Vagina (tissue), 2 donors: ENCODE measurements at regions not wholly inside any gene's neighbourhood (a gene's known extent, or its start where the extent isn't known, plus 50 kb on each side); places are given as distances from the start of the nearest gene placed in this dataset.

Experiments
- POLR2A ChIP-seq, 2 donors: fragments of 450-650 bp; IDR thresholded peaks; one replicate each; pipeline ENCODE4 v1.6.1; 2017; ENCODE audit warnings: antibody characterized with exemption in 2 of 2, mild to moderate bottlenecking in 2 of 2, moderate library complexity in 2 of 2
- TF ChIP-seq, protein P1 (sequence below), 3 experiments: fragments of 450-650 bp in 2 of 3; fragments of 200-600 bp in 1 of 3; sonication (generic) in 1 of 3; IDR thresholded peaks; one replicate each; pipeline ENCODE4 v1.5.1; 2017 to 2019; ENCODE audit warnings: antibody characterized with exemption in 3 of 3, mild to moderate bottlenecking in 2 of 3, moderate library complexity in 2 of 3

- TF ChIP-seq, protein P1, sequence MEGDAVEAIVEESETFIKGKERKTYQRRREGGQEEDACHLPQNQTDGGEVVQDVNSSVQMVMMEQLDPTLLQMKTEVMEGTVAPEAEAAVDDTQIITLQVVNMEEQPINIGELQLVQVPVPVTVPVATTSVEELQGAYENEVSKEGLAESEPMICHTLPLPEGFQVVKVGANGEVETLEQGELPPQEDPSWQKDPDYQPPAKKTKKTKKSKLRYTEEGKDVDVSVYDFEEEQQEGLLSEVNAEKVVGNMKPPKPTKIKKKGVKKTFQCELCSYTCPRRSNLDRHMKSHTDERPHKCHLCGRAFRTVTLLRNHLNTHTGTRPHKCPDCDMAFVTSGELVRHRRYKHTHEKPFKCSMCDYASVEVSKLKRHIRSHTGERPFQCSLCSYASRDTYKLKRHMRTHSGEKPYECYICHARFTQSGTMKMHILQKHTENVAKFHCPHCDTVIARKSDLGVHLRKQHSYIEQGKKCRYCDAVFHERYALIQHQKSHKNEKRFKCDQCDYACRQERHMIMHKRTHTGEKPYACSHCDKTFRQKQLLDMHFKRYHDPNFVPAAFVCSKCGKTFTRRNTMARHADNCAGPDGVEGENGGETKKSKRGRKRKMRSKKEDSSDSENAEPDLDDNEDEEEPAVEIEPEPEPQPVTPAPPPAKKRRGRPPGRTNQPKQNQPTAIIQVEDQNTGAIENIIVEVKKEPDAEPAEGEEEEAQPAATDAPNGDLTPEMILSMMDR (IDR thresholded peaks at IDR 0.05) = no peak
- TF ChIP-seq POLR2A (IDR thresholded peaks at IDR 0.05) = no peak
These were observed 73.4 kb upstream of the SLC13A1 start for GRCh38 chr7:123273185-123273584.
